ENCODE measurements at regions not wholly inside any gene's neighbourhood (a gene's known extent, or its start where the extent isn't known, plus 50 kb on each side); places are given as distances from the start of the nearest gene placed in this dataset.

- Mint-ChIP-seq H3K4me3 (no peak overlapping the region), H3K27ac (no peak overlapping the region), H3K9me3 (peaks cover 5% of the 10 kb centered on the region), H3K36me3 (peaks cover 2% of the 10 kb centered on the region), H3K27me3 (peaks cover 4% of the 10 kb centered on the region), H3K4me1 (peaks cover 22% of the 10 kb centered on the region)
- DNase-seq, result no peak
- CTCF ChIA-PET, result interaction anchor here (0.6 to 0.8 kb wide), 2 partner anchors 16 to 23 kb away, joined by 3 read pairs; no protein-coding TSS in a partner anchor
Measured at GRCh38 chr5:14980698-14981097, 109.1 kb upstream of the ANKH start.

DNA sequence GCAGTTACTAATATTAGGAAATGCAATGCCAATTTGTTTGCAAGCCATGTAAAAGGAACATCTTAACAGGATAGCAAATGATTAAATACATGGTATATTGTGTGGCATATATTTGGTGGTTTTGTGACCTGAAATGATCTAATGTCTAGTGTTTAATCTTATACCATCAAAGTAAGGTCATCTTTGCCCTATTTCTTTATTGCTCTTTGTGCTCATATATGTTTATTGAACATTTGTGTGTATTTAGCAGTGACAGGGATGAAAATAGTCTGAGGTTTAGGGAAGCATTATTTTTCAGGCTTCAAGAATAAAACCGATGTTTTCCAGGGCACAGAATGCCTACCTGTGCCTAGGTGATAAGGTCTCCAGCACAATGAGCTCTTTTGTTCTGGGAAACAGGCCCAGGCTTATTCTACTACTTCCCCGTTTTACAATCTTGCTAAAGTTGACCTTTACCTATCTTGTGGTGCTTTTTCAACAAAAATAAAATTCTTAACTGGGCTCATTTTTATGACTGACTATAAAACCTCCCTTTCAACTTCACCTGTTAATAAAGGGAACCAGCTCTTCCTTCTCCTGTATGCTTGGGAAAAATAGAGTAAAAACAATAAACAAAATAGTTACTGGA lies 105.6 kb upstream of the ANKH start:
- CTCF ChIA-PET, result no interaction called here
- H3K9me3 Mint-ChIP-seq, result peaks cover 3% of the 10 kb centered on the region

DNA sequence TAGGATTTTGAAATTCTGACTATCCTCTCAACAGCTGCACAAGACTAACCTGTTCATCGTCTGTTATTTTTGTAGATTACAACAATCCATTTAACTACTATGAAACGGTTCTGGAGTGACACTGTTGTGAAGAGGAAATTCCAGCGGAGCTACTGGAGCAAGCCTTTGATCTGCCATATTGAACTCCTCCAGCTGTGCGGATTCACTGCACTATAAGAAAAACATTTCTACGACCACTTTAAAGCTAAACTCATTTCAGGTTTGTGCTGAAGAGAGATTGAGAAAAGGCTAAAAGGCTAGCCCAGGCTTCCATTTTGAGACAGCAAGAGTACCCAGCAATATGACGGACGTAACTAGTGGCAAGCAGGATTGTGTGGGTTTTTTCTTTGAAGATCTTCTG lies 104.9 kb upstream of the ANKH start:
- no peak overlapping the region for H3K4me3 Mint-ChIP-seq
- DNase-seq, result no peak
- CTCF ChIA-PET, result interaction anchor here (0.7 to 0.9 kb wide), 2 partner anchors 9 to 16 kb away, joined by 3 read pairs; no protein-coding TSS in a partner anchor

More for the DNA sequence above, 105.6 kb upstream of the ANKH start:
- no peak overlapping the region for H3K27ac Mint-ChIP-seq
- H3K36me3 Mint-ChIP-seq, result peaks cover 2% of the 10 kb centered on the region
- H3K4me1 Mint-ChIP-seq, result no peaks in the 10 kb centered on the region
- no peak overlapping the region for H3K4me3 Mint-ChIP-seq
- no peak for DNase-seq
- H3K27me3 Mint-ChIP-seq, result peaks cover 9% of the 10 kb centered on the region

GRCh38 chr5:14971873-14972272 lies 100.3 kb upstream of the ANKH start:
- Mint-ChIP-seq H3K36me3 (no peaks in the 10 kb centered on the region), H3K27ac (no peak overlapping the region), H3K4me1 (no peaks in the 10 kb centered on the region), H3K27me3 (peaks cover 5% of the 10 kb centered on the region), H3K4me3 (no peak overlapping the region), H3K9me3 (no peaks in the 10 kb centered on the region)
- CTCF ChIA-PET, result no interaction called here
- no peak for DNase-seq

More for the DNA sequence above, 104.9 kb upstream of the ANKH start:
- H3K4me1 Mint-ChIP-seq, result no peaks in the 10 kb centered on the region
- no peaks in the 10 kb centered on the region for H3K36me3 Mint-ChIP-seq
- H3K27me3 Mint-ChIP-seq, result peaks cover 9% of the 10 kb centered on the region
- no peaks in the 10 kb centered on the region for H3K9me3 Mint-ChIP-seq
- no peak overlapping the region for H3K27ac Mint-ChIP-seq

- CTCF ChIA-PET, result interaction anchor here (0.6 to 1.3 kb wide), 4 partner anchors 9 to 24 kb away, joined by 3 read pairs; no protein-coding TSS in a partner anchor
- no peaks in the 10 kb centered on the region for H3K4me1 Mint-ChIP-seq
- DNase-seq, result no peak
- H3K27ac Mint-ChIP-seq, result no peak overlapping the region
- H3K9me3 Mint-ChIP-seq, result no peaks in the 10 kb centered on the region
- H3K36me3 Mint-ChIP-seq, result no peaks in the 10 kb centered on the region
- no peak overlapping the region for H3K4me3 Mint-ChIP-seq
- H3K27me3 Mint-ChIP-seq, result peaks cover 9% of the 10 kb centered on the region
Measured at GRCh38 chr5:14968796-14969195, 97.2 kb upstream of the ANKH start.

DNA sequence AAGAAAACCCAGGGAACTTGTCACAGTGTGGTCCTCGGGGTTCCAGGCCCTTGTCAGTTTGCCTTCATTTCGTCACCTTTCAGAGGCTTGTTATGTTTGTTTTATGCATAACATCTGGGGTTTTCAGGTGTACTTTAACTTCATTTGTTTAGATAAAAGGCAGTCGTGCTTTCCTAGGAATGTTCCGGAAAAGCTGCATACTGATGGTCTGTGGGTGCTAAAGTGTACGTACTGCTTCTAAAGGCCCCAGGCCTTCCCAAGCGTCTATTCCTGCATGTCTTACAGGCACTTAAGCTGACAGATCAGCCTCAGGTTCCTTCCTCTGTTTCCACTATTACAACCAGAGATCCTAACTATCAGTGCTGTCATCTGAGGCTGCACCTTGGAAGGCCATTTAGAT lies 95.6 kb upstream of the ANKH start:
- H3K4me1 Mint-ChIP-seq, result no peaks in the 10 kb centered on the region
- H3K27ac Mint-ChIP-seq, result no peak overlapping the region
- CTCF ChIA-PET, result interaction anchor here (0.9 kb wide), 1 partner anchor 9 kb away, joined by 3 read pairs; no protein-coding TSS in a partner anchor
- peaks cover 4% of the 10 kb centered on the region for H3K27me3 Mint-ChIP-seq
- no peaks in the 10 kb centered on the region for H3K9me3 Mint-ChIP-seq
- H3K36me3 Mint-ChIP-seq, result no peaks in the 10 kb centered on the region
- H3K4me3 Mint-ChIP-seq, result no peak overlapping the region
- no peak for DNase-seq

GRCh38 chr5:14965815-14966214 lies 94.2 kb upstream of the ANKH start:
- Mint-ChIP-seq H3K27ac (no peak overlapping the region), H3K9me3 (no peaks in the 10 kb centered on the region), H3K4me3 (no peak overlapping the region), H3K4me1 (no peaks in the 10 kb centered on the region), H3K36me3 (no peaks in the 10 kb centered on the region), H3K27me3 (peaks cover 4% of the 10 kb centered on the region)
- no peak for DNase-seq
- CTCF ChIA-PET, result no interaction called here

DNA sequence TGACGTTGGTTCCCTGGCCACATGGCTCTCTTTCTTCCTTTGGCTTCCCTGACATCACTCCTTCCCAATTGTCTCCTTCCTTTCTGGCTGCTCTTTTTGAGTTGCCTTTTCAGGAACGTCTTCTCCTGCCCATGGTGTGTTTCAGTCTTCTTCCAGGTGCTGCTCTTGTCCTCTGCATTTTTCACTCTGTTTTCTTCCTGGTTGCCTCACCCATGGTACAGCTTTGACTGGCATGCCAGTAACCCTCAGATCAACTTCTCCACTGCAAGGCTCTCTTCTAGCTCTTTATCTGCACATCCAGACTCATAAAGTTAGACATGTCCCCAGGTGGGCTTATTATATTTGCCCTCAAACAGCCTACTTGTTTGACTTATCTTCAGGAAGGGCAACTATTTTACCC lies 91.0 kb upstream of the ANKH start:
- Mint-ChIP-seq H3K4me3 (no peak overlapping the region), H3K36me3 (no peaks in the 10 kb centered on the region), H3K9me3 (no peaks in the 10 kb centered on the region), H3K27ac (no peak overlapping the region), H3K4me1 (no peaks in the 10 kb centered on the region), H3K27me3 (peaks cover 4% of the 10 kb centered on the region)
- no peak for DNase-seq
- CTCF ChIA-PET, result no interaction called here

DNA sequence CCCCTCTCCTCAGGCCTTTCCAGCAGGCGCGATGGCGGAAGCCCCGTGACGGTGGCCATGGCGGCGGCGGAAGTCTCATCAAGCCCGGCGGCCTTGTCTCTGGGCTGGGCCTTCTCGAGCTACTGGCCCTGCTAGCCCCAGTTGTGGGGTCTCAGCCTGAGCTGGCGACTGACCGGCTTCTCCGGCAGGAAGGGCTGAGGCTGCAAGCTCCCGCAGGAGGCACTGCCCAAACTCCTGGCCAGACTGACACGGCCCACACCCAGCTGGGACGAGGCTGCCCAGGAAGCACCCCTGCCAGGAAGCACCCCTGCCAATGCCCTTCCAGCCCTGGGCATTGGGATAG lies 88.5 kb upstream of the ANKH start:
- no peaks in the 10 kb centered on the region for H3K4me1 Mint-ChIP-seq
- H3K36me3 Mint-ChIP-seq, result no peaks in the 10 kb centered on the region
- H3K27ac Mint-ChIP-seq, result no peak overlapping the region
- H3K4me3 Mint-ChIP-seq, result no peak overlapping the region
- CTCF ChIA-PET, result interaction anchor here (0.7 kb wide), 1 partner anchor 9 kb away, joined by 3 read pairs; no protein-coding TSS in a partner anchor
- H3K27me3 Mint-ChIP-seq, result peaks cover 7% of the 10 kb centered on the region
- DNase-seq, result no peak
- H3K9me3 Mint-ChIP-seq, result no peaks in the 10 kb centered on the region

DNA sequence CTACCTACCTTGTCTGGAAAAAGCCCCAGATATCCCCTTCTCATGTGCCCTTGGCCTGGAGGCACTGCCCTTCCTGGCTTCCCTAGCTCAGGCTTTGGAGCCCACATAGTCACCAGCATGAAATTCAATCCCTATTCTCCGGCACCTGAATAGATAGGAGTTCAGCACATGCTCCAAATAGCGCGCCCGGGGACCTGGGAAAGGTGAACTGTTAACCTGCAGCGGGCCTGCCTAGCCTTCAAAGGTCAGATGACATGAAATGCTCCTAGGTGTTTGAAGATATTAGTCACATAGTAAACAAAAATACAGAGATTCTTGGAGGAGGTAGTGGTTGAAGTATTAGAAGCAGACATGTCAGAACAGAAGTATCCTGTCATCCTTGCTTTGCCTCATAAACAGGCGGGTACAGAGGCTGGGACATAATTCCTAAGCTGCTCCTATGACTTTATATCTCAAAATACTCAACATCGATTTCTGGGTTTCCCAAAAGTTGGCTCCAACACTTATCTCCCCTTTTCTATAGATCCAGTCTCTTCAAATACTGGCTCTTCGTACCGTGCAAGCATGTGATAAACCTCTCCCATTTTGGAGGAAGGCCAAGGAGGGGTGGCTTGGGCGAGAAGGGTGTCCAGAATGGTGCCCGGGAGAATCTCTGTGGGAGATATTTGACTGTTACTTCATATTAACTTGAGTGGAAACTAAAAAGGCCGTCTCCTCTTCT lies 88.0 kb upstream of the ANKH start:
- Mint-ChIP-seq H3K27ac (no peak overlapping the region), H3K9me3 (no peaks in the 10 kb centered on the region), H3K4me3 (no peak overlapping the region), H3K4me1 (no peaks in the 10 kb centered on the region), H3K27me3 (peaks cover 7% of the 10 kb centered on the region), H3K36me3 (no peaks in the 10 kb centered on the region)
- CTCF ChIA-PET, result interaction anchor here (0.7 to 1.0 kb wide), 2 partner anchors 9 to 10 kb away, joined by 3 to 5 read pairs; no protein-coding TSS in a partner anchor
- DNase-seq, result no peak

GRCh38 chr5:14958188-14958587 lies 86.6 kb upstream of the ANKH start:
- no peaks in the 10 kb centered on the region for H3K9me3 Mint-ChIP-seq
- no peak for DNase-seq
- CTCF ChIA-PET, result interaction anchor here (1.2 kb wide), 2 partner anchors 12 to 38 kb away, joined by 4 read pairs; no protein-coding TSS in a partner anchor
- no peaks in the 10 kb centered on the region for H3K36me3 Mint-ChIP-seq
- H3K4me3 Mint-ChIP-seq, result no peak overlapping the region
- no peak overlapping the region for H3K27ac Mint-ChIP-seq
- peaks cover 10% of the 10 kb centered on the region for H3K27me3 Mint-ChIP-seq
- H3K4me1 Mint-ChIP-seq, result no peaks in the 10 kb centered on the region

DNA sequence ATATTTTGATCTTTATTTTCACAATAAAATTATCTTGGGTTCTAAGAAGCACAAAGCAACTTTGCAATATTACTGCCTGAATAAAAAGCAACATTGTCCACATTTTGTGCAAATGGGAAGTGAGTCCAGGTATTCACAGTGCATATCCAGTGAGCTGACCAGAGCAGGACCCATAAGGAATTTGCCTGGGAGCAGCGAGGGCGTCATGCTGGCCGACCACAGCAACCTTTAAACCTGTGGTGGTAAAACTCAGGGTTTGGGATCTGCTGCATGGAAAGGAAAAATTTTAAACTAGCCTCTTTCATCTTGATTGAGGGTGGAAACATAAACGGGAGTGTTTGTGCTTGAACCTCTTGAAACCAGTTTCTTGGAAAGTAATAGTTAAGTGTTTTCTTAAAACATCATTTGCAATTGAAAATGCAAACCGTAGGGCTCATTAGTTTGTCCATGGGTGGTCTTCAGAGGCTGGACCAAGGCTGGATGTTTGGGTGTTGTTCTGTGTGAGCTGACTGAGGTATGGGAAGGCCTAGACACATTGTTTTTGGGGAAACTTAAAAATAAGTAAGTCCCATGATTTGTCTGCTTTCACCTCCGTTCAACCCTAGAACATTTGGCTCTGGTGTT lies 85.0 kb upstream of the ANKH start:
- H3K4me1 Mint-ChIP-seq, result no peaks in the 10 kb centered on the region
- H3K27ac Mint-ChIP-seq, result no peak overlapping the region
- no peak overlapping the region for H3K4me3 Mint-ChIP-seq
- DNase-seq, result no peak
- no peaks in the 10 kb centered on the region for H3K9me3 Mint-ChIP-seq
- CTCF ChIA-PET, result interaction anchor here (0.6 to 1.5 kb wide), 14 partner anchors 8 to 230 kb away, joined by 3 to 19 read pairs (median 4); no protein-coding TSS in a partner anchor
- no peaks in the 10 kb centered on the region for H3K36me3 Mint-ChIP-seq
- peaks cover 13% of the 10 kb centered on the region for H3K27me3 Mint-ChIP-seq

GRCh38 chr5:14954616-14955343 lies 83.2 kb upstream of the ANKH start:
- Mint-ChIP-seq H3K27me3 (peaks cover 13% of the 10 kb centered on the region), H3K36me3 (no peaks in the 10 kb centered on the region), H3K27ac (no peak overlapping the region), H3K4me1 (no peaks in the 10 kb centered on the region), H3K4me3 (no peak overlapping the region), H3K9me3 (no peaks in the 10 kb centered on the region)
- no peak for DNase-seq
- CTCF ChIA-PET, result interaction anchor here (1.0 kb wide), 1 partner anchor 48 kb away, joined by 3 read pairs; no protein-coding TSS in a partner anchor

DNA sequence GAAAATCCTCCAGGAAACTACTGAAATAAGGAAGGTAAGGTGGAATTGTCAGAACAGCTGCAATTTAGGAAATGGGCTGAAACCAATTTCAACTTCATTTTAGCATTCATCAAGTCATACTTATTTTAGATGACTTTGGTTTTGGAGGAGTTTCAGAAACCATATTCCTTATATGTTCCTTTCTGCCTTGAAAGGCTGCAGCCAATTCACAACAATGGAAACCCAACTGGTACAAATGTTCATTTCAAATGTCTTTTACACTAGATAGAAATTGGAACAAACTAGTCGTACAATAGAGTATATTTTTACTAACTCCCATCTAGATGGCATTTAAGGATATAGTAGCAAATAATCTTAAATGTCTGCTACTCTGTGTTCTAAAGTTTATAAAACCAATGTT lies 82.6 kb upstream of the ANKH start:
- H3K27me3 Mint-ChIP-seq, result peaks cover 13% of the 10 kb centered on the region
- H3K36me3 Mint-ChIP-seq, result no peaks in the 10 kb centered on the region
- H3K9me3 Mint-ChIP-seq, result no peaks in the 10 kb centered on the region
- DNase-seq, result no peak
- no peak overlapping the region for H3K27ac Mint-ChIP-seq
- H3K4me1 Mint-ChIP-seq, result no peaks in the 10 kb centered on the region
- H3K4me3 Mint-ChIP-seq, result no peak overlapping the region
- CTCF ChIA-PET, result interaction anchor here (1.0 kb wide), 1 partner anchor 49 kb away, joined by 3 read pairs; no protein-coding TSS in a partner anchor
